Ishikawa (cell line): ENCODE measurements at regions not wholly inside any gene's neighbourhood (a gene's known extent, or its start where the extent isn't known, plus 50 kb on each side); places are given as distances from the start of the nearest gene placed in this dataset.

Experiments
- CEBPB ChIP-seq: IDR thresholded peaks from 2 replicates; pipeline ENCODE4 v1.6.1; 2012
- CREB1 ChIP-seq: IDR thresholded peaks from 2 replicates; pipeline ENCODE4 v1.6.1; 2012; ENCODE audit warnings: low read depth
- EP300 ChIP-seq: IDR thresholded peaks from 2 replicates; pipeline ENCODE4 v1.6.1; 2012; ENCODE audit warnings: borderline replicate concordance
- NFIC ChIP-seq: IDR thresholded peaks from 2 replicates; pipeline ENCODE4 v1.6.1; 2012
- RAD21 ChIP-seq: IDR thresholded peaks from 2 replicates; pipeline ENCODE4 v1.6.1; 2012; ENCODE audit warnings: low read depth
- REST ChIP-seq: IDR thresholded peaks from 2 replicates; pipeline ENCODE4 v1.6.1; 2012; ENCODE audit warnings: low read depth, mild to moderate bottlenecking
- TCF12 ChIP-seq: IDR thresholded peaks from 2 replicates; pipeline ENCODE4 v1.6.1; 2012; ENCODE audit warnings: low read depth
- YY1 ChIP-seq: IDR thresholded peaks from 2 replicates; pipeline ENCODE4 v1.6.1; 2012; ENCODE audit warnings: low read depth
- TF ChIP-seq, protein P1 (sequence below): IDR thresholded peaks from 2 replicates; pipeline ENCODE4 v1.6.1; 2012

DNA sequence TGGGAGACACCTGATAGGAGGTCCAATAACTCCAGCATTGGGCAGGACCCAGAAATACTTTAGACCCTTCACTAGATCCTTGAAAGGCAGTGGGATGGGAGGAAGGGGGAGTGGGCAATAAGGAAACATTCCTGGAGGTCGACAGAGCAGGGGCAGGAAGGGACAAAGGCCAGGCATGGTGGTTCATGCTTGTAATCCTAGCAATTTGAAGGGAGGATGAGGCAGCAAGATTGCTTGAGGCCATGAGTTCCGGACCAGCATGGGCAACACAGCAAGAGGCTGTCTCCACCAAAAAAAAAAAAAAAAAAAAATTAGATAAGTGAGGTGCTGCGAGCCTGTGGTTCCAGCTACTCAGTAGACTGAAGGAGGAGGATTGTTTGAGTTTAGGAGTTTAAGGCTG, 134.9 kb downstream of the JCAD start:
- TF ChIP-seq TCF12 (no peak), CREB1 (no peak), EP300 (no peak), RAD21 (no peak), CEBPB (no peak), REST (no peak), YY1 (no peak), NFIC (no peak)
- TF ChIP-seq, protein P1, sequence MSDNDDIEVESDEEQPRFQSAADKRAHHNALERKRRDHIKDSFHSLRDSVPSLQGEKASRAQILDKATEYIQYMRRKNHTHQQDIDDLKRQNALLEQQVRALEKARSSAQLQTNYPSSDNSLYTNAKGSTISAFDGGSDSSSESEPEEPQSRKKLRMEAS = no peak
